Heart left ventricle (tissue), 13 donors: ENCODE measurements at regions not wholly inside any gene's neighbourhood (a gene's known extent, or its start where the extent isn't known, plus 50 kb on each side); places are given as distances from the start of the nearest gene placed in this dataset.

ENCODE experiments used
- CTCF ChIP-seq, 12 donors: fragments of 200-600 bp; sonication (generic) in 4 of 12; IDR thresholded peaks; one replicate each; pipeline versions ENCODE4 v1.5.0 to v1.8.0; 2018 to 2022; ENCODE audit warnings: antibody characterized with exemption in 12 of 12, mild to moderate bottlenecking in 5 of 12
- POLR2A ChIP-seq, 2 donors: fragments of 450-650 bp; IDR thresholded peaks; one replicate each; pipeline ENCODE4 v1.6.1; 2017; ENCODE audit warnings: antibody characterized with exemption in 2 of 2, mild to moderate bottlenecking in 2 of 2, moderate library complexity in 2 of 2
- donor health status: ischemic (EF 13 %, LVEDD 7.1; RV severe dilation, severe dysfunction).
- donor health status: DM: no; HTN: yes; CAD: no.
- donor health status: DM: no; HTN: no; CAD: no.
- donor health status: ischemic (EF 25% LVEDD 6.9; RV normal size, moderate dysfunction).
- donor health status: ischemic (EF 25% LVEDD 5.7; RV mildly dilated, moderate dysfunction).
- donor health status: ischemic (EF 35%, LVEDD 5.7; RV mildly dilated, moderate dysfunction).
- donor health status: nonischemic (EF 11% LVEDD 7.7; RV severe dilation, severe dysfunction).
- donor health status: DM: yes; HTN: yes; CAD: no.
- donor health status: PGD.
- donor health status: ischemic (EF 29% LVEDD 5.4; RV normal size, mild dysfunction).
- donor health status: nonischemic (EF 23%, LVEDD 6.1; RV moderate dilation, normal function).

GRCh38 chr10:29387269-29387668 is 98.4 kb downstream of the LYZL1 start:
- TF ChIP-seq CTCF (IDR thresholded peaks at IDR 0.05) (no peak), POLR2A (IDR thresholded peaks at IDR 0.05) (no peak)
